ENCODE measurements at regions not wholly inside any gene's neighbourhood (a gene's known extent, or its start where the extent isn't known, plus 50 kb on each side); places are given as distances from the start of the nearest gene placed in this dataset.

DNA sequence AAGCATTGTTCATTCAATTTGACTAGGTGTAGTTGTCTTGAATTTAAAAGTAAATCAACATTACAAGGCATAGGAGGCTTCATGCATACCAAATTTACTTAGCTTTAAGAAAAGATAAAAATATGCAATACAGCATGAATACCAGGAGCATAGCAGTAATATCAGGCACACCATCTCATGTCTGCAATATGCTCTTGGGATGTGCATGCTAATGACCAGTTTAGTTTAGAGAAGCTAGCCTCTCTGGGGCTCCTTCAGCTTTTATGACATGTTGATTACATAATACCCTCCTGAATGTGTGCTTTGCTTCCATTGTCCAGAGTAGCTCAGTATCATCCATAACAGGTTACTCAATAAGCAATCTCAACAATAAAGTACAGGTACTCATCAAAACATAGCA is 497.2 kb downstream of the FLRT2 start:
- TF ChIP-seq SMC3 (IDR thresholded peaks at IDR 0.05; ENCODE audit: low read depth, low read length) (no peak), POLR2A (IDR thresholded peaks at IDR 0.05; ENCODE audit: low read depth, low read length) (no peak), CEBPB (IDR thresholded peaks at IDR 0.05; ENCODE audit: low read depth, low read length) (no peak), BHLHE40 (IDR thresholded peaks at IDR 0.05; ENCODE audit: low read depth, low read length) (no peak), MAFK (IDR thresholded peaks at IDR 0.05; ENCODE audit: low read depth, low read length) (no peak), RFX5 (IDR thresholded peaks at IDR 0.05; ENCODE audit: low read depth, low read length) (no peak), MAZ (IDR thresholded peaks at IDR 0.05; ENCODE audit: borderline replicate concordance, low read depth, low read length) (no peak)
- TF ChIP-seq, protein P1, sequence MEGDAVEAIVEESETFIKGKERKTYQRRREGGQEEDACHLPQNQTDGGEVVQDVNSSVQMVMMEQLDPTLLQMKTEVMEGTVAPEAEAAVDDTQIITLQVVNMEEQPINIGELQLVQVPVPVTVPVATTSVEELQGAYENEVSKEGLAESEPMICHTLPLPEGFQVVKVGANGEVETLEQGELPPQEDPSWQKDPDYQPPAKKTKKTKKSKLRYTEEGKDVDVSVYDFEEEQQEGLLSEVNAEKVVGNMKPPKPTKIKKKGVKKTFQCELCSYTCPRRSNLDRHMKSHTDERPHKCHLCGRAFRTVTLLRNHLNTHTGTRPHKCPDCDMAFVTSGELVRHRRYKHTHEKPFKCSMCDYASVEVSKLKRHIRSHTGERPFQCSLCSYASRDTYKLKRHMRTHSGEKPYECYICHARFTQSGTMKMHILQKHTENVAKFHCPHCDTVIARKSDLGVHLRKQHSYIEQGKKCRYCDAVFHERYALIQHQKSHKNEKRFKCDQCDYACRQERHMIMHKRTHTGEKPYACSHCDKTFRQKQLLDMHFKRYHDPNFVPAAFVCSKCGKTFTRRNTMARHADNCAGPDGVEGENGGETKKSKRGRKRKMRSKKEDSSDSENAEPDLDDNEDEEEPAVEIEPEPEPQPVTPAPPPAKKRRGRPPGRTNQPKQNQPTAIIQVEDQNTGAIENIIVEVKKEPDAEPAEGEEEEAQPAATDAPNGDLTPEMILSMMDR (conservative IDR thresholded peaks at IDR 0.05; ENCODE audit: low read depth, low read length): no peak
- TF ChIP-seq, protein P2, sequence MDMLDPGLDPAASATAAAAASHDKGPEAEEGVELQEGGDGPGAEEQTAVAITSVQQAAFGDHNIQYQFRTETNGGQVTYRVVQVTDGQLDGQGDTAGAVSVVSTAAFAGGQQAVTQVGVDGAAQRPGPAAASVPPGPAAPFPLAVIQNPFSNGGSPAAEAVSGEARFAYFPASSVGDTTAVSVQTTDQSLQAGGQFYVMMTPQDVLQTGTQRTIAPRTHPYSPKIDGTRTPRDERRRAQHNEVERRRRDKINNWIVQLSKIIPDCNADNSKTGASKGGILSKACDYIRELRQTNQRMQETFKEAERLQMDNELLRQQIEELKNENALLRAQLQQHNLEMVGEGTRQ (IDR thresholded peaks at IDR 0.05; ENCODE audit: low read depth, low read length): no peak
- TF ChIP-seq, protein P3, sequence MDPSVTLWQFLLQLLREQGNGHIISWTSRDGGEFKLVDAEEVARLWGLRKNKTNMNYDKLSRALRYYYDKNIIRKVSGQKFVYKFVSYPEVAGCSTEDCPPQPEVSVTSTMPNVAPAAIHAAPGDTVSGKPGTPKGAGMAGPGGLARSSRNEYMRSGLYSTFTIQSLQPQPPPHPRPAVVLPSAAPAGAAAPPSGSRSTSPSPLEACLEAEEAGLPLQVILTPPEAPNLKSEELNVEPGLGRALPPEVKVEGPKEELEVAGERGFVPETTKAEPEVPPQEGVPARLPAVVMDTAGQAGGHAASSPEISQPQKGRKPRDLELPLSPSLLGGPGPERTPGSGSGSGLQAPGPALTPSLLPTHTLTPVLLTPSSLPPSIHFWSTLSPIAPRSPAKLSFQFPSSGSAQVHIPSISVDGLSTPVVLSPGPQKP (IDR thresholded peaks at IDR 0.05; ENCODE audit: borderline replicate concordance, low read depth, low read length): no peak

Measured in IMR-90 (cell line).